MM.1S (cell line): ENCODE measurements at regions not wholly inside any gene's neighbourhood (a gene's known extent, or its start where the extent isn't known, plus 50 kb on each side); places are given as distances from the start of the nearest gene placed in this dataset.

Experiments
- DNase-seq: peaks from one replicate; pipeline ENCODE4 v3.0.0-alpha.2; 2015
- H2AFZ ChIP-seq: fragments of 300-600 bp; sonication (generic); 2 replicates; pipeline ENCODE4 v1.6.0; 2016; ENCODE audit warnings: antibody characterized with exemption, low read length
- H3F3A ChIP-seq: fragments of 300-600 bp; sonication (generic); 2 replicates; pipeline ENCODE4 v1.6.1; 2016; ENCODE audit warnings: mild to moderate bottlenecking, antibody characterized with exemption, low read length, moderate library complexity, mixed read lengths; ENCODE audit not compliant: insufficient read depth
- H3K27ac ChIP-seq: fragments of 300-600 bp; sonication (generic); 2 replicates; pipeline ENCODE4 v1.5.1; 2016; ENCODE audit warnings: mild to moderate bottlenecking, low read length
- H3K27me3 ChIP-seq: fragments of 300-600 bp; sonication (generic); replicated peaks from 2 replicates; pipeline ENCODE4 v1.6.0; 2016; ENCODE audit warnings: low read length; ENCODE audit not compliant: insufficient read depth
- H3K36me3 ChIP-seq: fragments of 300-600 bp; sonication (generic); replicated peaks from 2 replicates; pipeline ENCODE4 v1.6.1; 2016; ENCODE audit warnings: mild to moderate bottlenecking, low read length, mixed read lengths; ENCODE audit not compliant: insufficient read depth
- H3K4me1 ChIP-seq: fragments of 300-600 bp; sonication (generic); 2 replicates; pipeline ENCODE4 v1.6.1; 2016; ENCODE audit warnings: low read length, mixed read lengths
- H3K4me2 ChIP-seq: fragments of 300-600 bp; sonication (generic); 2 replicates; pipeline ENCODE4 v1.6.0; 2016; ENCODE audit warnings: low read depth, low read length
- H3K4me3 ChIP-seq: fragments of 300-600 bp; sonication (generic); 2 replicates; pipeline ENCODE4 v1.5.1; 2016; ENCODE audit warnings: low read length, mixed read lengths
- H3K79me2 ChIP-seq: fragments of 300-600 bp; sonication (generic); 2 replicates; pipeline ENCODE4 v1.6.1; 2016; ENCODE audit warnings: mixed run types, low read length, mixed read lengths
- H3K9ac ChIP-seq: fragments of 300-600 bp; sonication (generic); 2 replicates; pipeline ENCODE4 v1.6.1; 2016; ENCODE audit warnings: low read length, mixed read lengths
- H3K9me2 ChIP-seq: fragments of 300-600 bp; sonication (generic); replicated peaks from 2 replicates; pipeline ENCODE4 v1.6.1; 2016; ENCODE audit warnings: mild to moderate bottlenecking, low read length, mixed read lengths; ENCODE audit not compliant: insufficient read depth
- H3K9me3 ChIP-seq: fragments of 300-600 bp; sonication (generic); replicated peaks from 2 replicates; pipeline ENCODE4 v1.6.1; 2016; ENCODE audit warnings: mild to moderate bottlenecking, low read length, mixed read lengths; ENCODE audit not compliant: insufficient read depth
- H4K20me1 ChIP-seq: fragments of 300-600 bp; sonication (generic); 2 replicates; pipeline ENCODE4 v1.6.1; 2016; ENCODE audit warnings: mild to moderate bottlenecking, low read length, moderate library complexity, mixed read lengths; ENCODE audit not compliant: insufficient read depth
- EZH2 ChIP-seq: fragments of 300-600 bp; sonication (generic); optimal IDR thresholded peaks from 2 replicates; pipeline ENCODE3; 2017; ENCODE audit warnings: low read depth, mild to moderate bottlenecking, antibody characterized with exemption, low read length, mixed read lengths
- EZH2phosphoT487 ChIP-seq: fragments of 300-600 bp; sonication (generic); IDR thresholded peaks from 2 replicates; pipeline ENCODE4 v1.6.1; 2018; ENCODE audit warnings: antibody characterized with exemption, low read length
- TF ChIP-seq, protein P1 (sequence below): fragments of 300-600 bp; sonication (generic); IDR thresholded peaks from 2 replicates; pipeline ENCODE4 v1.5.1; 2016; ENCODE audit warnings: antibody characterized with exemption, low read length, mixed read lengths

DNA sequence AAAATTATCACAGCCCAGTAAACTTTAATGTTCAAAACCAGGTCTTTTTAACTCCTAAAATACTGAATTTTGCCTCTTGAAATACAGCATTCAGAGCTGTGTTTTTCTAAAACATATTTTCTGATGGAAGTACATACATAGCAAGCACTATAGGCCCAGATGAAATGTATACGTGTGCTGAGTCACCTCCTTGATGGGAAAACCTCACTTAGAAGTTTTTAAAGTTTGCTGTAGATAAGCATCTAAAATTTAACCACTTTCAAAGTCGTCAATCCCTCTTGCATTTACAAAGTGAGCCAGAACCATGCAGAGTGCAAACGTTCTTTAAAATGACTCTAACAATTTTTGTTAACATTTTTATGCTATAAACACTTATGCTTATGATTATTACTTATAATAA lies 618.8 kb downstream of the RPS29 start:
- no peaks in the 10 kb centered on the region for H3F3A ChIP-seq
- no peaks in the 10 kb centered on the region for H3K4me1 ChIP-seq
- H3K9ac ChIP-seq: no peak overlapping the region
- H4K20me1 ChIP-seq: no peaks in the 10 kb centered on the region
- no peaks in the 10 kb centered on the region for H3K27me3 ChIP-seq
- no peak overlapping the region for H3K4me2 ChIP-seq
- TF ChIP-seq EZH2phosphoT487 (no peak), EZH2 (no peak)
- TF ChIP-seq, protein P1, sequence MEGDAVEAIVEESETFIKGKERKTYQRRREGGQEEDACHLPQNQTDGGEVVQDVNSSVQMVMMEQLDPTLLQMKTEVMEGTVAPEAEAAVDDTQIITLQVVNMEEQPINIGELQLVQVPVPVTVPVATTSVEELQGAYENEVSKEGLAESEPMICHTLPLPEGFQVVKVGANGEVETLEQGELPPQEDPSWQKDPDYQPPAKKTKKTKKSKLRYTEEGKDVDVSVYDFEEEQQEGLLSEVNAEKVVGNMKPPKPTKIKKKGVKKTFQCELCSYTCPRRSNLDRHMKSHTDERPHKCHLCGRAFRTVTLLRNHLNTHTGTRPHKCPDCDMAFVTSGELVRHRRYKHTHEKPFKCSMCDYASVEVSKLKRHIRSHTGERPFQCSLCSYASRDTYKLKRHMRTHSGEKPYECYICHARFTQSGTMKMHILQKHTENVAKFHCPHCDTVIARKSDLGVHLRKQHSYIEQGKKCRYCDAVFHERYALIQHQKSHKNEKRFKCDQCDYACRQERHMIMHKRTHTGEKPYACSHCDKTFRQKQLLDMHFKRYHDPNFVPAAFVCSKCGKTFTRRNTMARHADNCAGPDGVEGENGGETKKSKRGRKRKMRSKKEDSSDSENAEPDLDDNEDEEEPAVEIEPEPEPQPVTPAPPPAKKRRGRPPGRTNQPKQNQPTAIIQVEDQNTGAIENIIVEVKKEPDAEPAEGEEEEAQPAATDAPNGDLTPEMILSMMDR: no peak
- no peaks in the 10 kb centered on the region for H3K79me2 ChIP-seq
- no peak overlapping the region for H2AFZ ChIP-seq
- H3K9me2 ChIP-seq: no peaks in the 10 kb centered on the region
- H3K4me3 ChIP-seq: no peak overlapping the region
- DNase-seq: no peak
- no peaks in the 10 kb centered on the region for H3K9me3 ChIP-seq
- H3K36me3 ChIP-seq: no peaks in the 10 kb centered on the region
- H3K27ac ChIP-seq: no peak overlapping the region

GRCh38 chr14:48963231-48963790 lies 622.9 kb downstream of the RPS29 start:
- Histone ChIP-seq H3F3A (no peaks in the 10 kb centered on the region), H3K27ac (no peak overlapping the region), H3K79me2 (no peaks in the 10 kb centered on the region), H3K9me2 (no peaks in the 10 kb centered on the region), H3K36me3 (no peaks in the 10 kb centered on the region), H3K4me2 (no peak overlapping the region), H3K27me3 (no peaks in the 10 kb centered on the region), H2AFZ (no peak overlapping the region), H3K9ac (no peak overlapping the region), H3K4me3 (no peak overlapping the region), H3K9me3 (no peaks in the 10 kb centered on the region), H4K20me1 (no peaks in the 10 kb centered on the region), H3K4me1 (no peaks in the 10 kb centered on the region)
- no peak for DNase-seq
- no peak for TF ChIP-seq EZH2
- TF ChIP-seq, protein P1: no peak
- TF ChIP-seq EZH2phosphoT487: no peak

DNA sequence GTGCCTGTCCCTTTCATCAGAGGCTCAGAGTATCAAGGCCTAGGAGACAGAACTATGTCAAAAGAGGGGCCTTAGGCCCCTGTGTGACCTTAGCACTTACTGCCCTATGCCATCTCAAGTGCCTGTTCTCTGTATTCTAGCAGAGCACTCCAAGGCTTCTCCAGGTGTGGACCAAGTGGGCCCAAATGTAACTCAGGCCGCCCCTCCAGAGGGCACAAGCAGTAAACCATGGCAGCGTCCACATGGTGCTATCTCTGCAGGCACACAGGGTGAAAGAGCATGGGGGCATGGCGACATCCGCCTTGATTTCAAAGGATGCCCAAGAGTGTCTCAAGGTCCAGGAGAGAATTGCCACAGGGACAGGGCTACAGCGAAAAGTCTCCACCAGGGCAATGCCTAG lies 628.7 kb downstream of the RPS29 start:
- Histone ChIP-seq H4K20me1 (no peaks in the 10 kb centered on the region), H3K4me2 (no peak overlapping the region), H3K27me3 (no peaks in the 10 kb centered on the region), H3K27ac (no peak overlapping the region), H3K36me3 (no peaks in the 10 kb centered on the region), H3F3A (no peaks in the 10 kb centered on the region), H2AFZ (no peak overlapping the region), H3K4me3 (no peak overlapping the region), H3K9me2 (no peaks in the 10 kb centered on the region), H3K9ac (no peak overlapping the region), H3K4me1 (no peaks in the 10 kb centered on the region), H3K9me3 (no peaks in the 10 kb centered on the region), H3K79me2 (no peaks in the 10 kb centered on the region)
- no peak for DNase-seq
- TF ChIP-seq, protein P1: no peak
- no peak for TF ChIP-seq EZH2
- no peak for TF ChIP-seq EZH2phosphoT487
